OCI-LY7 (cell line): ENCODE measurements at regions not wholly inside any gene's neighbourhood (a gene's known extent, or its start where the extent isn't known, plus 50 kb on each side); places are given as distances from the start of the nearest gene placed in this dataset.
"Not testable (repeated sequence)": the region's sequence is repeated elsewhere in the genome, so short reads cannot be mapped to it uniquely, and the experiment has no call there.

Experiments
- CTCF ChIP-seq: fragments of 200-600 bp; sonication (generic); conservative IDR thresholded peaks from 2 replicates; pipeline ENCODE4 v1.5.1; 2014; ENCODE audit warnings: mild to moderate bottlenecking, antibody characterized with exemption, low read length, moderate library complexity, mixed read lengths
- EZH2phosphoT487 ChIP-seq: fragments of 200-600 bp; sonication (generic); IDR thresholded peaks from 2 replicates; pipeline ENCODE4 v1.6.1; 2018; ENCODE audit warnings: low read depth, borderline replicate concordance, mild to moderate bottlenecking, mixed run types, antibody characterized with exemption, low read length, moderate library complexity, mixed read lengths

DNA sequence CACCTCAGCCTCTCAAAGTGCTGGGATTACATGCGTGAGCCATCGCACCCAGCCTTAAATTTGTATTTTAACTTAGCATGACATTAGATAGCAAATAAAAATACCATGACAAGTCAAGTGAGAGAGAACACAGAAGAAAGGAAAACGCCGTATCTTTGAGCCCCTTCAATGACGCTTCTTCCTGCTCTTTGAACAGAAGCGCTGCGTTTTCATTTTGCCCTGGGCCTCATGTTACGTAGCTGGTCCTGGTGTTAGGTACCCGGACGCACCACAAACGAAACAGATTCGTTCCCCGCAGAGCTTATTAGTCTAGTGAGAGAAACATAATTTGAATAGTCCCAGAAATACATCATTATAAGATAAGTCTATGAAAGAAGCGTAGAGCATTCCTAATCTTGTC is 58.8 kb upstream of the RABL2A start:
- TF ChIP-seq CTCF, EZH2phosphoT487: not testable (repeated sequence)
